ENCODE measurements at regions not wholly inside any gene's neighbourhood (a gene's known extent, or its start where the extent isn't known, plus 50 kb on each side); places are given as distances from the start of the nearest gene placed in this dataset.
"Not testable (repeated sequence)": the region's sequence is repeated elsewhere in the genome, so short reads cannot be mapped to it uniquely, and the experiment has no call there.

DNA sequence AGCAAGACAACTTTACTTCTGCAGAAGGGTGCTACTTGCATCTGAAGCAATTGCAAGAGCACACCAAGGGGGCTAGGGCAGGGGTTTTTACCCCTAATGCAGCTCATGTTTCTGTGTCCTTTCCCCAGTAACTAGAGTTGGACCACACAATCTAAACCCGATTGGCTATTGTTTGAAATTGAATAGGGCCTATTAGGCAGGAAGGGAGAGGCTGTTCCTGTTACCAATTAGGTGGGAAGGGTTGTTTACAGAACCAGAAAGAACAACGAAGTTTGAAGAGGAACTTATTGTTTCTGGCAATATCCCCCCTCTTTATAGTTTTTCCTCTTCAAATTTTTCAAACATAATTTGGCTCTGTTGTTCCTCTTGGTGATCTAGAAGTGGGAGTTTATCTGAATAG, 85.5 kb downstream of the CHCHD4 start:
- Histone ChIP-seq H3K9me3 (ENCODE audit: insufficient read depth, low read length) (peaks cover 6% of the 10 kb centered on the region; the same call in 1 of the 2 replicates), H3K79me2 (ENCODE audit: low read length) (no peaks in the 10 kb centered on the region), H3K36me3 (replicated peaks; ENCODE audit: low read depth, low read length) (no peaks in the 10 kb centered on the region), H4K20me1 (ENCODE audit: insufficient read depth, low read length) (no peaks in the 10 kb centered on the region), H3K4me2 (ENCODE audit: low read length) (no peak overlapping the region), H3K9ac (ENCODE audit: low read length) (no peak overlapping the region), H3K4me3 (ENCODE audit: low read length) (no peak overlapping the region), H3K27ac (ENCODE audit: low read length) (no peak overlapping the region), H2AFZ (ENCODE audit: low read depth, low read length) (no peak overlapping the region), H3K4me1 (ENCODE audit: low read length) (no peaks in the 10 kb centered on the region), H3K27me3 (ENCODE audit: low read depth, low read length) (no peaks in the 10 kb centered on the region)
- TF ChIP-seq CTCF (IDR thresholded peaks at IDR 0.05; ENCODE audit: low read depth, low read length), result no peak
- no peak for TF ChIP-seq EZH2phosphoT487 (IDR thresholded peaks at IDR 0.05; ENCODE audit: low read depth)

DNA sequence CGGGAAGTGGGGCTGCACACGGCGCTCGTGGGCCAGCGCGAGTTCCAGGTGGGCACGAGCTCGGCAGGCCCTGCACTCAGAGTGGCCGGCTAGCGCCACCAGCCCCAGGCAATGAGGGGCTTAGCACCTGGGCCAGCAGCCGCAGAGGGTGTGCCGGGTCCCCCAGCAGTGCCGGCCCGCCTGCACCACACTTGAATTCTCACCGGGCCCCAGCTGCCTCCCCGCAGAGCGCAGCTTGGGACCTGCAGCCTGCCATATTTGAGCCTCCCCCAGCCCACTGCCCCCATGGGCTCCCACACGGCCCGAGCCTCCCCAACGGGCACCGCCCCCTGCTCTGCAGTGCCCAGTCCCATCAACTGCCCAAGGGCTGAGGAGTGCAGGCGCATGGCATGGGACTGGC, 87.5 kb downstream of the CHCHD4 start:
- no peaks in the 10 kb centered on the region for H3K79me2 ChIP-seq (ENCODE audit: low read length)
- peaks cover 8% of the 10 kb centered on the region; the same call in 1 of the 2 replicates for H3K9me3 ChIP-seq (ENCODE audit: insufficient read depth, low read length)
- TF ChIP-seq CTCF (IDR thresholded peaks at IDR 0.05; ENCODE audit: low read depth, low read length), result no peak
- no peak for TF ChIP-seq EZH2phosphoT487 (IDR thresholded peaks at IDR 0.05; ENCODE audit: low read depth)

DNA sequence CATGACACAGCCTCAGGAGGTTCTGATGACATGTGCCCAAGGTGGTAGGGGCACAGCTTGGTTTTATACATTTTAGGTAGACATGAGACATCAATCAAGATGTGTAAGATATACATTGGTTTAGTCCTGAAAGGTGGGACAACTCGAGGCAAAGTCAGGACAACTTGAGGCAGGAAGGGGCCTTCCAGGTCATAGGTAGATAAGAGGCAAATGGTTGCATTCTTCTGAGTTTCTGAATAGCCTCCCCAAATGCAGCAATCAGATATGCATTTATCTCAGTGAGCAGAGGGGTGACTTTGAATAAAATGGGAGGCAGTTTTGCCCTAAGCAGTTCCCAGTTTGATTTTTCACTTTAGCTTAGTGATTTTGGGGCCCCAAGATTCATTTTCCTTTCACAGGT, 91.6 kb downstream of the CHCHD4 start:
- no peaks in the 10 kb centered on the region for H3K36me3 ChIP-seq (replicated peaks; ENCODE audit: low read depth, low read length)
- no peak overlapping the region for H3K9ac ChIP-seq (ENCODE audit: low read length)
- peaks cover 7% of the 10 kb centered on the region for H3K4me1 ChIP-seq (ENCODE audit: low read length)
- peaks cover 8% of the 10 kb centered on the region; the same call in 1 of the 2 replicates for H3K9me3 ChIP-seq (ENCODE audit: insufficient read depth, low read length)
- H3K27me3 ChIP-seq (ENCODE audit: low read depth, low read length), result no peaks in the 10 kb centered on the region
- H3K4me3 ChIP-seq (ENCODE audit: low read length), result no peak overlapping the region
- H3K79me2 ChIP-seq (ENCODE audit: low read length), result no peaks in the 10 kb centered on the region
- no peak overlapping the region for H2AFZ ChIP-seq (ENCODE audit: low read depth, low read length)
- TF ChIP-seq CTCF (IDR thresholded peaks at IDR 0.05; ENCODE audit: low read depth, low read length) (no peak), EZH2phosphoT487 (IDR thresholded peaks at IDR 0.05; ENCODE audit: low read depth) (no peak)
- no peaks in the 10 kb centered on the region for H4K20me1 ChIP-seq (ENCODE audit: insufficient read depth, low read length)
- H3K4me2 ChIP-seq (ENCODE audit: low read length), result no peak overlapping the region
- no peak overlapping the region for H3K27ac ChIP-seq (ENCODE audit: low read length)

More for the DNA sequence above, 87.5 kb downstream of the CHCHD4 start:
- H4K20me1 ChIP-seq (ENCODE audit: insufficient read depth, low read length), result no peaks in the 10 kb centered on the region
- no peak overlapping the region for H3K9ac ChIP-seq (ENCODE audit: low read length)
- H3K27ac ChIP-seq (ENCODE audit: low read length), result no peak overlapping the region
- H3K27me3 ChIP-seq (ENCODE audit: low read depth, low read length), result no peaks in the 10 kb centered on the region
- H3K36me3 ChIP-seq (replicated peaks; ENCODE audit: low read depth, low read length), result no peaks in the 10 kb centered on the region
- H2AFZ ChIP-seq (ENCODE audit: low read depth, low read length), result no peak overlapping the region
- H3K4me3 ChIP-seq (ENCODE audit: low read length), result no peak overlapping the region
- no peak overlapping the region for H3K4me2 ChIP-seq (ENCODE audit: low read length)
- H3K4me1 ChIP-seq (ENCODE audit: low read length), result no peaks in the 10 kb centered on the region

DNA sequence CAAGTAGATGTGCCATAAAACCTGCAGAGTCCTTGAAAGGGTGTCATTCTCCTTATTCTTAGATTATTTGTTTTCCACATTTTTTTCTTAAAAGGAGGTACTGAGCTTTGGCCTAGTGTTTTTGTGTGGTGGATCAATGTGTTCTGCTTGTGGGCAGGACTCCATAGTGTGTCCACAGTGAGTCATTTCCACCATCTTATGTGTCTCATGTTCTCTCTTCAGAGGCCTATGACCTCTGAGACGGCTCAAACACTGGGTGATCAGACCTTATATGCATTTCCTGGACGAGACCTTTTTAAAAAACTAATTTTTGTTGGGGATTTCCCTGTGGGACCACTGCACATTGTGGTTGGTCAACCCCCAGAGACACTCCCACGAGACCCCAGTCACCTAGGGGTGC, 93.4 kb downstream of the CHCHD4 start:
- peaks cover 7% of the 10 kb centered on the region for H3K4me1 ChIP-seq (ENCODE audit: low read length)
- H3K27ac ChIP-seq (ENCODE audit: low read length), result no peak overlapping the region
- peak overlapping the region; percentile 80 for H2AFZ ChIP-seq (ENCODE audit: low read depth, low read length)
- H3K4me3 ChIP-seq (ENCODE audit: low read length), result no peak overlapping the region
- H3K4me2 ChIP-seq (ENCODE audit: low read length), result no peak overlapping the region
- no peaks in the 10 kb centered on the region for H3K79me2 ChIP-seq (ENCODE audit: low read length)
- no peaks in the 10 kb centered on the region for H3K36me3 ChIP-seq (replicated peaks; ENCODE audit: low read depth, low read length)
- no peaks in the 10 kb centered on the region for H3K27me3 ChIP-seq (ENCODE audit: low read depth, low read length)
- H3K9ac ChIP-seq (ENCODE audit: low read length), result no peak overlapping the region
- H4K20me1 ChIP-seq (ENCODE audit: insufficient read depth, low read length), result no peaks in the 10 kb centered on the region
- TF ChIP-seq EZH2phosphoT487 (IDR thresholded peaks at IDR 0.05; ENCODE audit: low read depth) (no peak), CTCF (IDR thresholded peaks at IDR 0.05; ENCODE audit: low read depth, low read length) (no peak)
- peaks cover 8% of the 10 kb centered on the region; the same call in 1 of the 2 replicates for H3K9me3 ChIP-seq (ENCODE audit: insufficient read depth, low read length)

GRCh38 chr3:14029390-14029995, 95.2 kb downstream of the CHCHD4 start:
- not testable (repeated sequence) for H3K4me1 ChIP-seq (ENCODE audit: low read length); H3K27ac ChIP-seq (ENCODE audit: low read length); H2AFZ ChIP-seq (ENCODE audit: low read depth, low read length); H4K20me1 ChIP-seq (ENCODE audit: insufficient read depth, low read length); H3K9ac ChIP-seq (ENCODE audit: low read length); H3K79me2 ChIP-seq (ENCODE audit: low read length); H3K27me3 ChIP-seq (ENCODE audit: low read depth, low read length); H3K36me3 ChIP-seq (replicated peaks; ENCODE audit: low read depth, low read length); H3K4me3 ChIP-seq (ENCODE audit: low read length); H3K4me2 ChIP-seq (ENCODE audit: low read length)
- peaks cover 12% of the 10 kb centered on the region for H3K9me3 ChIP-seq (ENCODE audit: insufficient read depth, low read length)

- H3K4me3 ChIP-seq (ENCODE audit: low read length); H3K4me2 ChIP-seq (ENCODE audit: low read length); H3K9ac ChIP-seq (ENCODE audit: low read length); H3K27ac ChIP-seq (ENCODE audit: low read length); H3K4me1 ChIP-seq (ENCODE audit: low read length); H4K20me1 ChIP-seq (ENCODE audit: insufficient read depth, low read length); H3K79me2 ChIP-seq (ENCODE audit: low read length); H3K36me3 ChIP-seq (replicated peaks; ENCODE audit: low read depth, low read length); H3K27me3 ChIP-seq (ENCODE audit: low read depth, low read length); H3K9me3 ChIP-seq (ENCODE audit: insufficient read depth, low read length); H2AFZ ChIP-seq (ENCODE audit: low read depth, low read length): not testable (repeated sequence)
Measured at GRCh38 chr3:14028122-14028521, 96.5 kb downstream of the CHCHD4 start.
